NCI-H2171 treated with DMSO at 0.1 percent for 48 hours (cell line): ENCODE measurements at regions not wholly inside any gene's neighbourhood (a gene's known extent, or its start where the extent isn't known, plus 50 kb on each side); places are given as distances from the start of the nearest gene placed in this dataset.

Source experiments
- DNase-seq: peaks from one replicate; lab custom pipeline; 2025; lab: John Stamatoyannopoulos, UW

GRCh38 chr15:88315221-88315878 lies 58.8 kb upstream of the NTRK3 start:
- no peak for DNase-seq

GRCh38 chr15:88312941-88313579 lies 56.5 kb upstream of the NTRK3 start:
- no peak for DNase-seq

GRCh38 chr15:88309363-88309762 lies 52.8 kb upstream of the NTRK3 start:
- DNase-seq, result no peak

- DNase-seq, result no peak
Observed at GRCh38 chr15:88307344-88307743, 50.8 kb upstream of the NTRK3 start.
